Adrenal gland (tissue), 9 donors: ENCODE measurements at regions not wholly inside any gene's neighbourhood (a gene's known extent, or its start where the extent isn't known, plus 50 kb on each side); places are given as distances from the start of the nearest gene placed in this dataset.

Experiments
- DNase-seq, 7 donors: peaks; one replicate each; pipeline ENCODE4 v3.0.0-alpha.2; 2019 to 2020
- H3K27ac ChIP-seq, 5 donors: fragments of 200-600 bp; sonication (generic) in 4 of 5; 1 replicate in 3 of 5; 2 replicates in 2 of 5; pipeline versions ENCODE4 v1.5.1 to v1.8.0; 2016 to 2020; ENCODE audit warnings: mild to moderate bottlenecking in 1 of 5
- H3K27me3 ChIP-seq: fragments of 200-600 bp; 2 replicates; pipeline ENCODE4 v1.8.0; 2021
- H3K36me3 ChIP-seq, 2 donors: fragments of 200-600 bp; replicated peaks in 1 of 2; 1 replicate in 1 of 2; 2 replicates in 1 of 2; pipeline versions ENCODE4 v1.5.1 to v1.8.0; 2018 to 2022
- H3K4me1 ChIP-seq, 2 donors: fragments of 200-600 bp; replicated peaks in 1 of 2; 1 replicate in 1 of 2; 2 replicates in 1 of 2; pipeline versions ENCODE4 v1.5.1 to v1.8.0; 2018 to 2021
- H3K4me3 ChIP-seq, 4 donors: fragments of 200-600 bp; sonication (generic) in 3 of 4; one replicate each; pipeline ENCODE4 v1.5.1; 2016 to 2018
- H3K9me3 ChIP-seq, 3 donors: fragments of 200-600 bp; sonication (generic) in 1 of 3; replicated peaks in 1 of 3; 1 replicate in 2 of 3; 2 replicates in 1 of 3; pipeline versions ENCODE4 v1.5.1 to v1.8.0; 2016 to 2021
- CTCF ChIP-seq, 6 experiments: fragments of 450-650 bp in 4 of 6; fragments of 200-600 bp in 2 of 6; sonication (generic) in 1 of 6; IDR thresholded peaks; 1 replicate in 5 of 6; 2 replicates in 1 of 6; pipeline versions ENCODE4 v1.5.1 to v1.8.0; 2016 to 2021; ENCODE audit warnings: antibody characterized with exemption in 6 of 6, mild to moderate bottlenecking in 2 of 6, moderate library complexity in 1 of 6
- POLR2A ChIP-seq, 2 donors: fragments of 450-650 bp; IDR thresholded peaks; one replicate each; pipeline ENCODE4 v1.6.1; 2017; ENCODE audit warnings: antibody characterized with exemption in 2 of 2, mild to moderate bottlenecking in 2 of 2, moderate library complexity in 1 of 2
- WGBS, 4 donors: extraction: QIAGEN DNeasy Blood & Tissue Kit in 2 of 4; methylation state at CpG; one replicate each; pipeline versions ENCODE4 v1.1.5 to v1.1.7; 2013 to 2017; 5-methylcytosine and 5-hydroxymethylcytosine counted together
- intact Hi-C, 2 donors: fragments of 100-400 bp; cut with DNase I; formaldehyde crosslinking; loops; one replicate each; pipeline versions ENCODE4 v1.14.1 to v1.15.0; 2022 to 2023
- donor health status: healthy with polysubstance abuse.
- donor health status: Bipolar disorder and iron deficiency.
- donor health status: DM: yes; HTN: yes; CAD: no.
- donor health status: DM: no; HTN: no; CAD: no.
- donor health status: DM: no; HTN: no; CAD: no.

GRCh38 chr13:91076830-91077229 is 270.7 kb upstream of the MIR17HG start:
- WGBS, 4 donors, result 70 to 95% (median 89%) methylated on average over 2 of the region's 2 CpGs
- Histone ChIP-seq H3K27me3 (no peaks in the 10 kb centered on the region), H3K4me3 (no peak overlapping the region), H3K27ac (no peak overlapping the region), H3K4me1 (no peaks in the 10 kb centered on the region), H3K36me3 (no peaks in the 10 kb centered on the region), H3K9me3 (no peaks in the 10 kb centered on the region)
- TF ChIP-seq POLR2A (IDR thresholded peaks at IDR 0.05) (no peak), CTCF (IDR thresholded peaks at IDR 0.05) (no peak)
- intact Hi-C loops, result no loop called here
- no peak for DNase-seq

- Histone ChIP-seq H3K36me3 (no peaks in the 10 kb centered on the region), H3K27ac (no peak overlapping the region), H3K9me3 (no peaks in the 10 kb centered on the region), H3K27me3 (no peaks in the 10 kb centered on the region), H3K4me1 (no peaks in the 10 kb centered on the region), H3K4me3 (no peak overlapping the region)
- intact Hi-C loops, result no loop called here
- TF ChIP-seq CTCF (IDR thresholded peaks at IDR 0.05) (no peak), POLR2A (IDR thresholded peaks at IDR 0.05) (no peak)
- no peak for DNase-seq
- WGBS, 4 donors, result 22 to 34% (median 25%) methylated on average over 4 of the region's 4 CpGs
These were observed 269.3 kb upstream of the MIR17HG start for GRCh38 chr13:91078093-91078679.

- Histone ChIP-seq H3K36me3 (no peaks in the 10 kb centered on the region), H3K27me3 (no peaks in the 10 kb centered on the region), H3K27ac (no peak overlapping the region), H3K4me3 (no peak overlapping the region), H3K4me1 (no peaks in the 10 kb centered on the region), H3K9me3 (no peaks in the 10 kb centered on the region)
- WGBS, 4 donors, result 38 to 56% (median 47%) methylated on average over 2 of the region's 2 CpGs
- intact Hi-C loops, result no loop called here
- TF ChIP-seq POLR2A (IDR thresholded peaks at IDR 0.05) (no peak), CTCF (IDR thresholded peaks at IDR 0.05) (no peak)
- no peak for DNase-seq
These were observed 268.3 kb upstream of the MIR17HG start for GRCh38 chr13:91079176-91079575.

GRCh38 chr13:91085127-91085526 is 262.4 kb upstream of the MIR17HG start:
- TF ChIP-seq POLR2A (IDR thresholded peaks at IDR 0.05) (no peak), CTCF (IDR thresholded peaks at IDR 0.05) (no peak)
- Histone ChIP-seq H3K4me3 (no peak overlapping the region), H3K27me3 (no peaks in the 10 kb centered on the region), H3K27ac (no peak overlapping the region), H3K9me3 (no peaks in the 10 kb centered on the region), H3K4me1 (no peaks in the 10 kb centered on the region), H3K36me3 (no peaks in the 10 kb centered on the region)
- intact Hi-C loops, result no loop called here
- DNase-seq, result no peak
- 48 to 63% (median 52%) methylated on average over 1 of the region's 1 CpG for WGBS, 4 donors
